Endothelial cell of umbilical vein (primary cell): ENCODE measurements at regions not wholly inside any gene's neighbourhood (a gene's known extent, or its start where the extent isn't known, plus 50 kb on each side); places are given as distances from the start of the nearest gene placed in this dataset.

Experiments used
- BruUV-seq: library from RNA; stranded (reverse); fragments of 400-500 nt; replicated peaks from 2 replicates; lab custom pipeline; 2021; lab: Mats Ljungman, UMichigan
- CTCF ChIA-PET: fragments of 300-600, 350-600 bp; sonication (Branson Sonifier 250); formaldehyde crosslinking; loops from one replicate; lab custom pipeline; 2021; ENCODE audit warnings: antibody characterized with exemption, inconsistent platforms; lab: Charles Lee
- POLR2A ChIA-PET: fragments of 300-600, 350-600 bp; sonication (Branson Sonifier 250); formaldehyde crosslinking; loops from one replicate; lab custom pipeline; 2021; ENCODE audit warnings: antibody characterized with exemption, inconsistent platforms; lab: Charles Lee
- DNase-seq: peaks from one replicate; pipeline ENCODE4 v3.0.0-alpha.2; 2011; ENCODE audit warnings: low read depth, low spot score
- FAIRE-seq: peaks from 2 replicates; lab custom pipeline; 2011; peaks lifted over from hg19 to GRCh38; lab: Jason Lieb, UNC
- H2AFZ ChIP-seq: 2 replicates; pipeline ENCODE4 v1.6.0; 2012; ENCODE audit warnings: low read depth, low read length, control low read depth, inconsistent platforms
- H3K27ac ChIP-seq: 2 replicates; pipeline ENCODE4 v1.5.1; 2011; ENCODE audit warnings: low read depth, mild to moderate bottlenecking, control low read depth, low read length, moderate library complexity; ENCODE audit not compliant: insufficient read depth
- H3K27me3 ChIP-seq, 2 experiments: 2 replicates each; pipeline versions ENCODE4 v1.6.0 to v1.6.1; 2011; ENCODE audit warnings: low read length in 2 of 2, mixed read lengths in 1 of 2; ENCODE audit not compliant: control insufficient read depth in 2 of 2, insufficient read depth in 2 of 2
- H3K36me3 ChIP-seq, 2 experiments: 2 replicates in 1 of 2; 3 replicates in 1 of 2; pipeline ENCODE4 v1.5.1; 2011; ENCODE audit warnings: low read length in 2 of 2, mild to moderate bottlenecking in 1 of 2, moderate library complexity in 1 of 2; ENCODE audit not compliant: control insufficient read depth in 2 of 2, insufficient read depth in 2 of 2; ENCODE audit errors: extremely low read depth in 1 of 2
- H3K4me1 ChIP-seq: 3 replicates; pipeline ENCODE4 v1.5.1; 2011; ENCODE audit warnings: mild to moderate bottlenecking, low read length; ENCODE audit not compliant: control insufficient read depth, insufficient read depth; ENCODE audit errors: extremely low read depth
- H3K4me2 ChIP-seq: 2 replicates; pipeline ENCODE4 v1.6.1; 2011; ENCODE audit warnings: low read length, control low read depth, mixed read lengths; ENCODE audit not compliant: insufficient read depth
- H3K4me3 ChIP-seq, 3 experiments: fragments of 200-600 bp in 1 of 3; sonication (generic), shearing (Covaris generic) in 1 of 3; replicated peaks in 1 of 3; 2 replicates each; pipeline ENCODE4 v1.5.1; 2011 to 2016; ENCODE audit warnings: control low read depth in 3 of 3, low read length in 3 of 3, mild to moderate bottlenecking in 2 of 3, inconsistent platforms in 1 of 3, low read depth in 1 of 3, moderate library complexity in 1 of 3; ENCODE audit not compliant: insufficient read depth in 1 of 3
- H3K79me2 ChIP-seq: 2 replicates; pipeline ENCODE4 v1.6.0; 2012; ENCODE audit warnings: low read length, inconsistent platforms; ENCODE audit not compliant: control insufficient read depth, insufficient read depth
- H3K9ac ChIP-seq: replicated peaks from 2 replicates; pipeline ENCODE3; 2011; ENCODE audit warnings: low read length, control low read depth; ENCODE audit not compliant: insufficient read depth; ENCODE audit errors: extremely low read depth
- H3K9me1 ChIP-seq: replicated peaks from 3 replicates; pipeline ENCODE4 v1.6.0; 2011; ENCODE audit warnings: mild to moderate bottlenecking, low read length; ENCODE audit not compliant: control insufficient read depth, insufficient read depth; ENCODE audit errors: extremely low read depth
- H3K9me3 ChIP-seq: replicated peaks from 2 replicates; pipeline ENCODE4 v1.5.1; 2012; ENCODE audit warnings: low read length, inconsistent platforms; ENCODE audit not compliant: control insufficient read depth, insufficient read depth
- H4K20me1 ChIP-seq: replicated peaks from 2 replicates; pipeline ENCODE3; 2011; ENCODE audit warnings: mild to moderate bottlenecking, low read length; ENCODE audit not compliant: control insufficient read depth, insufficient read depth; ENCODE audit errors: extremely low read depth
- CTCF ChIP-seq, 2 donors: IDR thresholded peaks; 1 replicate in 1 of 2; 2 replicates in 1 of 2; pipeline ENCODE4 v1.5.1; 2011; ENCODE audit warnings: low read length in 2 of 2, mild to moderate bottlenecking in 2 of 2, moderate library complexity in 2 of 2, control low read depth in 1 of 2, inconsistent platforms in 1 of 2, low read depth in 1 of 2; ENCODE audit not compliant: insufficient read depth in 1 of 2; ENCODE audit errors: extremely low read depth in 1 of 2
- EZH2 ChIP-seq: IDR thresholded peaks from 2 replicates; pipeline ENCODE4 v1.6.1; 2012; ENCODE audit warnings: borderline replicate concordance, low read depth, mild to moderate bottlenecking, moderate library complexity, low read length, inconsistent platforms; ENCODE audit not compliant: severe bottlenecking
- FOS ChIP-seq: IDR thresholded peaks from 2 replicates; pipeline ENCODE4 v1.6.1; 2011; ENCODE audit warnings: mild to moderate bottlenecking, low read length, moderate library complexity, borderline replicate concordance; ENCODE audit not compliant: insufficient read depth
- GATA2 ChIP-seq: IDR thresholded peaks from 2 replicates; pipeline ENCODE4 v1.7.0; 2011; ENCODE audit warnings: low read depth, mild to moderate bottlenecking, moderate library complexity, mixed read lengths, low read length; ENCODE audit not compliant: insufficient read length, insufficient read depth
- JUN ChIP-seq: IDR thresholded peaks from 2 replicates; pipeline ENCODE4 v1.6.1; 2011; ENCODE audit warnings: borderline replicate concordance, low read depth; ENCODE audit not compliant: insufficient read length, insufficient read depth
- MAX ChIP-seq: IDR thresholded peaks from 2 replicates; pipeline ENCODE4 v1.6.1; 2011; ENCODE audit not compliant: insufficient read depth, insufficient read length
- MYC ChIP-seq: IDR thresholded peaks from one replicate; pipeline ENCODE4 v1.6.1; 2011; ENCODE audit warnings: mild to moderate bottlenecking, low read depth, low read length
- POLR2A ChIP-seq: IDR thresholded peaks from 2 replicates; pipeline ENCODE4 v1.6.1; 2012; ENCODE audit warnings: low read depth, mild to moderate bottlenecking, control low read depth, low read length
- POLR2AphosphoS5 ChIP-seq: IDR thresholded peaks from 2 replicates; pipeline ENCODE4 v1.6.1; 2012; ENCODE audit warnings: low read depth, mild to moderate bottlenecking, control low read depth, low read length, moderate library complexity; ENCODE audit not compliant: insufficient read depth
- dilution Hi-C: fragments of 300-500 bp; cut with MboI; formaldehyde crosslinking; loops from one replicate; pipeline ENCODE4 v1.15.0; 2019; ENCODE audit warnings: low sequenced_read_pairs; ENCODE audit not compliant: extremely low pct_ligation_motif_present
- intact Hi-C: fragments of 100-400 bp; cut with micrococcal nuclease; formaldehyde crosslinking; loops from one replicate; pipeline ENCODE4 v1.10.0; 2022

- Histone ChIP-seq H3K27me3 (no peaks in the 10 kb centered on the region), H3K27ac (no peak overlapping the region), H3K9ac (no peak overlapping the region), H3K4me1 (no peaks in the 10 kb centered on the region), H3K79me2 (no peaks in the 10 kb centered on the region), H3K4me3 (no peak overlapping the region), H3K9me1 (no peaks in the 10 kb centered on the region), H3K36me3 (no peaks in the 10 kb centered on the region), H4K20me1 (no peaks in the 10 kb centered on the region), H3K9me3 (no peaks in the 10 kb centered on the region), H2AFZ (no peak overlapping the region), H3K4me2 (no peak overlapping the region)
- DNase-seq (no peak), FAIRE-seq (no peak)
- BruUV-seq: no TSS peak
- ChIA-PET POLR2A (no interaction called here), CTCF (interaction anchor here (1.3 kb wide), 1 partner anchor 9 kb away, joined by 4 read pairs; no protein-coding TSS in a partner anchor)
- intact Hi-C loops (no loop called here), dilution Hi-C loops (no loop called here)
- no peak for TF ChIP-seq EZH2
- no peak for TF ChIP-seq CTCF (IDR thresholded peaks at IDR 0.05; ENCODE audit: extremely low read depth in 1 of 2, insufficient read depth in 1 of 2, low read depth in 1 of 2, low read length in 2 of 2)
- no peak for TF ChIP-seq POLR2AphosphoS5
- TF ChIP-seq POLR2A: no peak
- no peak for TF ChIP-seq FOS
- no peak for TF ChIP-seq MYC
- TF ChIP-seq MAX: no peak
- TF ChIP-seq JUN: no peak
- TF ChIP-seq GATA2: no peak
Measured at GRCh38 chr13:106042996-106043581, 492.4 kb downstream of the EFNB2 start.
